NCI-H1930 (cell line): ENCODE measurements at regions not wholly inside any gene's neighbourhood (a gene's known extent, or its start where the extent isn't known, plus 50 kb on each side); places are given as distances from the start of the nearest gene placed in this dataset.
A peak's percentile ranks its signal among the peaks of the same experiment; 100 is the strongest.

Source experiments
- DNase-seq, 2 experiments: peaks; one replicate each; lab custom pipeline; 2025; lab: John Stamatoyannopoulos, UW

DNA sequence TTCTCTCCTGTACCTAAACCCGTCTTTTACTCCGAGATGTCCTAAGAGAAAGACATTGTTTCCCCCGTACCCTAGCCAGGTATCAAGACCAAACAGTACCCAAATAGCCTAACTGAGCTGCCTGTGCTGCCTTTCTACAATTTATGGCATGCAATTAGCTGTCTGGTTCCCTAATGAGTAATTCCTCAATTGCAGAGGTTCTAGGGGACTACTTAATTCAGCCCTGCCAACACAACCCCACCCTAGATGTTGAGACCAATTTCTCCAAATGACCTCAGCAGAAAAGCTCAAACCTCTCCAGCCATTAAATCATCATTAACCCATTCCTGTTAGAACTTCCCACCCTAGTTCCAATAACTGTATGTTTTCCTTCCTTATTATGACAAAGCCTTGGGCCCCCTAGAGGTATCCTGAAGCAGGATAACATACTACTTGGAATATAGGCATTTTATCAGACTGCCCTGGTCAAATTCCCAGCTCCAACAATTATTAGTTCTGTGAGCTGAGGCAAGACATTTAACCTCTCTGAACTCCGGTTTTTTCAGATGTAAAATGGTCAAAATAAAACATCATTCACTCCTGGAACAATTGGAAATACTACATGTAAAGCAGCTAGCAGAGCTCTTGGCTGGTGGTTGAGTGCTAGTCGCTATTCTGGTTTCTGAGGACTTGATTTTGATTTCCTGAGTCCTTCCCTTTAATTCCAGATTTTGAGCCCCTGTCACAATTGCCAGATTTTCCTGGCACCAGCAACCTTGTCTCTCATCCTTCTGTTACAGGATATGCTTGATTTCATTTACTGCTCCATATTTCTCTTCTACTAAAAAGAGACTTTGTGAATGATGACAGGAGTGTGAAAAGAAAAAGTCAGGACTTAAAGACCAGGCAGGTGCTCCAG, 244.6 kb upstream of the TENM3 start:
- DNase-seq, result no peak

GRCh38 chr4:182000077-182000476, 243.1 kb upstream of the TENM3 start:
- DNase-seq, result no peak

- no peak for DNase-seq
These were observed 232.3 kb upstream of the TENM3 start for GRCh38 chr4:182010876-182011275.

DNA sequence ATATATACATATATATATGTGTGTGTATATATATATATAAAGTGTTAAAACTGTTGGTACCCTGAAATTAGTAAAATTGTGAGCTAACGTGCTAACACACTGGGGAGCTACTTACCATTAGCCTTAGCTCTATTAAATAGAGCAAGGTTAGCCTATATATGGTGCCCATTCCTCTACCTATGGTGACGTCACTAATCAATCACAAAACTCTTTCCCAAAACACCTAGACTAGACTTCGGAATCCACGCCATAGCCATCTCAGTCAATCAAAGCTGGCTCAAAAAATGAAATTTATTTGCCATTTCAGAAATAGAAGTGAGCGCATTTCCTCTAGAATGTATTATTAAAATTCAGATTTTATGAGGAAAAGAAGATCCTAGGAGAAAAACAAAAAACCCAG, 229.0 kb upstream of the TENM3 start:
- DNase-seq, result no peak

DNA sequence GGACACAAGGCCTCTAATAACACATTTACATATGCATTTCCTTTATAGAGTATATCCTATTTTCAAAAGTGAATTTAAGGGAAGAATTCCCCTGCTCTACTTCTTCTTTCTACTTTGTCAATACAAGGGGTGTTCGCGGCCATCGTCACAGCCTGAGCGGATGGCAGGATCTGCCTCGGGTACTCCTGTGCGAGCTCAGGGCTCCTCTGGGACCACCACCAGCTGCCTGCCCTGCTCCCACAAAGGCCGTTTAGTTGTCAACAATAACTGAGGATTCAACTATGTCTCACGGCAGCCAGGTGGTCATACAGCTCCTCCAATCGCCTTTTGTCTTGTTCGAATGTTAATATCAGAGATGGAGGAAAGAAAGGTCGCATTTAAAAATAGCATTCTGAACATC, 228.2 kb upstream of the TENM3 start:
- DNase-seq, result no peak

DNA sequence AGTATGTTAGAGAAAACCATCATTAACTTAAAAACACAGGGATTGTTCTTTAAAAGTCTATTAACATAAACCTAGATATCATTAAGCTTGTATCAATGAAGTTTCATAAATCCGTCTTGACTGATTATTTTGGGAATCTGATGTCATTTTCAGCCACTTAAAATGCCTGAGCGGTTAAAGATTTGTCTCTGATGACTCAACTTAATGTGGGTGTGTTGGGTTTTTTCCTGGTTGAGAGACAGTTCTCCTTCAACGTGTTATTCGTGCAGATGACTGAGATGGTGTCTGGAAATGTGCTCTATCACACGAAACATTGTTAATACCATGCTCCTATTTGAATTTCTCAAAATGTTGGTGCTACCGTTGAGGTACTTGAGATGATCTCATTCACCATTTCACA, 227.3 kb upstream of the TENM3 start:
- no peak for DNase-seq

GRCh38 chr4:182017038-182017437, 226.2 kb upstream of the TENM3 start:
- no peak for DNase-seq

GRCh38 chr4:182018691-182019090, 224.5 kb upstream of the TENM3 start:
- DNase-seq, result no peak

GRCh38 chr4:182019148-182019652, 224.0 kb upstream of the TENM3 start:
- DNase-seq, result no peak

- DNase-seq, result peak; percentile 44 to 70
These were observed 220.3 kb upstream of the TENM3 start for GRCh38 chr4:182022909-182023308.

DNA sequence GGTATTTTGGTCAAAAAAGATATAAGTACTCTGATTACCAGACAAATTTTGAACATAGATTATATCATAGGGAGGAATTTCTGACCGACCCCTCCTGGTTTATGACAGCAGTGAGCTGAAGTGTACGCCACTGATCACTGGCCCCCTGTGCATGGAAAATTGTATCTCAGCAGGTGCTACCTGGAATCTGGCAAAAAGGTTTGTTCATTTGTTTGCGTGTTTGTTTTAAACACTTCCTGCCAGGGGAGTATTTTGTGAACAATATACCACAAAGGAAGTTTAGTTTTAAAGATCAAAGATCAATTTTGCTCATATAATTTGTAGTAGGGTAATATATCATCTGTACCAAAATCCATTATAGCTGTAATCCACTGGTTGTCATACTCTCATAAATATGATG, 219.7 kb upstream of the TENM3 start:
- peak; percentile 42 to 66 for DNase-seq

DNA sequence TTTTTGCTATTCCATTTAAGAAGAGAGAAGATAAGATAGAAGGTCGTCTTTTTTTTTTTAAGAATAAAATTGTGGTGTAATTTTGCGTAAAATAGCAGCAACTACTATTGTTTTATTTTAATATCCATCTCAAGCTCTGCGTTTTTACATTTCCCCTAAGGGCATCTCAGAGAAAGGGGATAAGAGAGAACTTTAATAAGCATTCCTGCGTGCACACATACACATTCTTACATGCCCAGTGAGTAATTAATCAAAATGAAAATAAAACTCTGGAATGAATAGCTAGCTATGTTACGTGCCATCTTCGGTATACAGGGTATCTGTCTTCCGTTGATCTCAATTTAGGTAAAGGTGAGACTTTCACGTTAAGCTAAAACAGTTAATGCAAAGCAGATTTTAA, 200.3 kb upstream of the TENM3 start:
- DNase-seq, result no peak

- DNase-seq, result no peak
These were observed 194.3 kb upstream of the TENM3 start for GRCh38 chr4:182048871-182049270.

DNA sequence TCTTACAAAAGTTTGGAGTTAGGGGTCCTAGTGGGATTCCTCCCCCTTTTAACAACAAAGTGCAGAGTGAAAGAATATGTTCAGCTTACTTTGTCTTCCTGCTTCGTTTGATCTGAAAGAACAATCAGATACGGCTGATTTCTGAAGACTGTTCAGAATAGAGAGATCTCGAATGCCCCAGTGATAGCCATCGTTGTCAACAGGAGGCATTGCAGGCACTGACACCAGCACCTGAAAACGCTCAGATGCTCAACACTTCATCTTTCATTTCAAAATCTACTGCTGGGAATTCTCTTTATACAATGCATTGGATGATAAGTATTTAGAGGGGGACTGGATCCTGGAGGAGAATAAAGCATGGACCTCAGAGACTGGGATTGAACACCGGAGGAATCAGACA, 186.3 kb upstream of the TENM3 start:
- no peak for DNase-seq

DNA sequence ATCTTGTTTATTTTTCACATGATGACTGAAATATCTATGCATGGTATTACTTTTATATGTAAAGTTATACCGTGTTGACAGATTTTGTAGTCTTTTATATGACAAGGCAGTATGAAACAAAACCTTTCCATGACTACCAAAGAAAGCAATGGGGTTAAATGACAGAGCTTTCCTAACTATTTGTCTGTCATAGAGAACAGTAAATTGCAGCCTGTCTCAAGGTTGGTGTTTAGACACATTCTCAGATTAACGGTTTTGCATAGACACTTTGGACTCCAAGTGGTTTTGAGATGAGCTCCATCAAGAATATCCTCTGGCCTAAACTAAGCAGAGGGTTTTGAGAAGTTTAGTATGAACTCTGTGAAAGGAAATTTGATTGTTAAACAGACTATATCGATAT, 180.7 kb upstream of the TENM3 start:
- no peak for DNase-seq

DNA sequence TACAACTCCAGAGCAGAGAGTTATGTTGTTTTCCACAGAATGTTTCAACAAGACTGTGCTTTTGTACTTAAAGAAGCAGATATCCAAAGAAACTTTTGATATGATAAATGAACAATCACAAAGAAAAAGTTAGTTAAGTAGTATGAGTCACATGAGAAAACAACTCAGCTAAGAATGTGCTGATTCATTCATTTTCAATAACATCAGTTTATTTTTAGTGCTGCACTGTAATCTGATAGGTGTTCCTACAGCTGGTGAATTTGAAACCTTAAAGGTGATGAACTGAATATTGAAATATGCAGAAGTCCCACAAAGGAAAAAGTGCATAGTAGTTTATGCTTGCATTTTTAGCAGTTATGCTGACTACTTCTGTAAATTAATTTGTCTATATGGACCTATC, 180.3 kb upstream of the TENM3 start:
- DNase-seq, result no peak

GRCh38 chr4:182063651-182064050, 179.6 kb upstream of the TENM3 start:
- no peak for DNase-seq

GRCh38 chr4:182065255-182065654, 177.9 kb upstream of the TENM3 start:
- DNase-seq, result no peak

GRCh38 chr4:182066037-182066436, 177.2 kb upstream of the TENM3 start:
- DNase-seq, result no peak

GRCh38 chr4:182067828-182068227, 175.4 kb upstream of the TENM3 start:
- DNase-seq, result no peak

DNA sequence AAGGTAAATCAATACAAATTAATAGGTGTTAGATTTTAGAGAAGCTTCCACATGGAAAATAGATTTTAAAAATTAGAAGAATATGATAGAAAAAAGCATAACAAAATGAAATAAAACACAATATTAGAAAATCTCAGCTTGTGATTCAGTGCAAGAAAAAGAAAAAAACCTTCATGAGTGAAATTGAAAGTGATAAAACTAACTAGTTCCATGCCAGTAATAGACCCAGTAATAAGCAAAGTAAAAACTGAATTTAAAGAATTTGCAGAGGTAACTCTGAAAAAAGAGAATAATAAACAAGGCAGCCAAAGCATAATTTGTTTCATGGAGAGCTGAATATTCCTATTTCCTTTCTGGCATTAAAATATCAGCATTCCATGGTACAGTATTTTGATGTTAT, 174.3 kb upstream of the TENM3 start:
- DNase-seq, result no peak

DNA sequence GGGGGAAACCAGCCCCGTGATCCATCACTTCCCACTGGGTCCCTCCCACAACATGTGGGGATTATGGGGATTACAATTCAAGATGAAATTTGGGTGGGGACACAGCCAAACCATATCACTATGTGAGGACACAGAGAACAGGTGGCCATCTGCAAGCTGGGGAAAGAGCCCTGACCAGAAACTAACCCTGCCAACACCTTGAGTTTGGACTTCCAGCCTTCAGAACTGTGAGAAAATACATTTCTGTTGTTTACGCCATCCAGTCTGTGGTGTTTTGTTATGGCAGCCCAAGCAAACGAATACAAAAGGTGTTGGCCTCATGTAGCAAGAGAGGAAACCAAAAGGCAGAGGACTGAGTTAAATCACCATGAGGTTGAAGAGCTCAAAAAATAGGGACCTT, 169.9 kb upstream of the TENM3 start:
- DNase-seq, result no peak

DNA sequence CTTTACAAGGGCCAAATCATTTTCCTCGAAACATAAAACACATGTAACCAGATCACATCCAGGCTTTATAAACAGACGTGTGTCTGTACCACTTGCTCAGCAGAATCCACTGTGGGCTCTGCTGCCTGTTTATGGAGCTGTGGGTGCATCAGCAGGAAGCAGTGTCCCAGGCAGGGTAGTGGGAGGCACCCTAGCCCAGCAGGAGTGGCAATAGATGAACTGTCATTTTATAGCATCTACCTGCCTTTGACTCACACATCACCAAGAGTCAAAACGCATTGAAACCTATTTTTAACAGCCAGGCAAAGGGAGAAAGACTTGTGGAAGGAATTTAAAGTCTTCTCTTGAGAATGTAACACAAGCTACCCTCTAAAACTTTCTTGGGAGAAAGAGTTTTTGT, 169.1 kb upstream of the TENM3 start:
- no peak for DNase-seq

DNA sequence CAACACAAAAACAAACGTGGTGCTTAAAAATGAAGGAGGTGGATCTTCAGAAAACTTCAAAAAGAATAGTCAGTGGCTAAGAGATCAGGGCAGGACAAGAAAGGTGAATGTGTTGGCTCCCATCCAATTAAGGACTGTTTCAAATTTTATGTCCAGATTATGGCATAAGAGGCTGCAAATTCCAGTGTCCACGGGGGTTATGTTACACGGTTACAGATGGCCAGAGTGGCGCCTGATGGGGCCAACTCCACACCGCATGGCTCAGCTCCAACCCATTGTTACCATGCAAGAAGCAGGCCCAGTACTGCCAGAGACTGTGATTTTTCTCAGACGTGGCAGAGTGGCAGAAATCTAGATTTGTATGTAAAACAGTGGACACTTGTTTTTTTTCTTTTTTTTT, 168.4 kb upstream of the TENM3 start:
- DNase-seq, result no peak
